ENCODE measurements at regions not wholly inside any gene's neighbourhood (a gene's known extent, or its start where the extent isn't known, plus 50 kb on each side); places are given as distances from the start of the nearest gene placed in this dataset.

DNA sequence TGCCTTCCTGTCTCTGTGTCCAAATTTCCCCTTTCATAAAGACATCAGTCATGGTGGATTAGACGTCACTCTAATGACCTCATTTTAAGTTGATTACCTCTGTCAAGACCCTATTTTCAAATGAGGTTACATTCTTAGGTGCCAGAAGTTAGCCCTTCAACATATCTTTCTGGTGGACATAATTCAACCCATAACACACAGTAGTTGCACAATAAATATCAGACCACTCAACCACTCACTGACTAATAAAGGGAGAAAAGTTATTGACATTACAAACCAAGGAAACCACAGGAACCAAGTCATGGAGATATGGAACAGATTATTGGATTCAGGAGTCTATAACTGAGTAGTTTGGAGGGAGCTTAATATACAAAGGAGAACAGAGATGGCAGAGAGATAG is 377.4 kb upstream of the ACVR2A start:
- Mint-ChIP-seq H3K36me3 (ENCODE audit: low read depth) (no peaks in the 10 kb centered on the region), H3K4me1 (no peaks in the 10 kb centered on the region), H3K9me3 (no peaks in the 10 kb centered on the region), H3K27me3 (no peaks in the 10 kb centered on the region), H3K27ac (no peak overlapping the region), H3K4me3 (no peak overlapping the region)
- ChIA-PET POLR2A (no interaction called here), CTCF (no interaction called here)
- no peak for DNase-seq
- ATAC-seq (ENCODE audit: low read depth), result no peak
- TF ChIP-seq, protein P1, sequence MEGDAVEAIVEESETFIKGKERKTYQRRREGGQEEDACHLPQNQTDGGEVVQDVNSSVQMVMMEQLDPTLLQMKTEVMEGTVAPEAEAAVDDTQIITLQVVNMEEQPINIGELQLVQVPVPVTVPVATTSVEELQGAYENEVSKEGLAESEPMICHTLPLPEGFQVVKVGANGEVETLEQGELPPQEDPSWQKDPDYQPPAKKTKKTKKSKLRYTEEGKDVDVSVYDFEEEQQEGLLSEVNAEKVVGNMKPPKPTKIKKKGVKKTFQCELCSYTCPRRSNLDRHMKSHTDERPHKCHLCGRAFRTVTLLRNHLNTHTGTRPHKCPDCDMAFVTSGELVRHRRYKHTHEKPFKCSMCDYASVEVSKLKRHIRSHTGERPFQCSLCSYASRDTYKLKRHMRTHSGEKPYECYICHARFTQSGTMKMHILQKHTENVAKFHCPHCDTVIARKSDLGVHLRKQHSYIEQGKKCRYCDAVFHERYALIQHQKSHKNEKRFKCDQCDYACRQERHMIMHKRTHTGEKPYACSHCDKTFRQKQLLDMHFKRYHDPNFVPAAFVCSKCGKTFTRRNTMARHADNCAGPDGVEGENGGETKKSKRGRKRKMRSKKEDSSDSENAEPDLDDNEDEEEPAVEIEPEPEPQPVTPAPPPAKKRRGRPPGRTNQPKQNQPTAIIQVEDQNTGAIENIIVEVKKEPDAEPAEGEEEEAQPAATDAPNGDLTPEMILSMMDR (IDR thresholded peaks at IDR 0.05), result no peak
- intact Hi-C loops (cut with micrococcal nuclease), result no loop called here

DNA sequence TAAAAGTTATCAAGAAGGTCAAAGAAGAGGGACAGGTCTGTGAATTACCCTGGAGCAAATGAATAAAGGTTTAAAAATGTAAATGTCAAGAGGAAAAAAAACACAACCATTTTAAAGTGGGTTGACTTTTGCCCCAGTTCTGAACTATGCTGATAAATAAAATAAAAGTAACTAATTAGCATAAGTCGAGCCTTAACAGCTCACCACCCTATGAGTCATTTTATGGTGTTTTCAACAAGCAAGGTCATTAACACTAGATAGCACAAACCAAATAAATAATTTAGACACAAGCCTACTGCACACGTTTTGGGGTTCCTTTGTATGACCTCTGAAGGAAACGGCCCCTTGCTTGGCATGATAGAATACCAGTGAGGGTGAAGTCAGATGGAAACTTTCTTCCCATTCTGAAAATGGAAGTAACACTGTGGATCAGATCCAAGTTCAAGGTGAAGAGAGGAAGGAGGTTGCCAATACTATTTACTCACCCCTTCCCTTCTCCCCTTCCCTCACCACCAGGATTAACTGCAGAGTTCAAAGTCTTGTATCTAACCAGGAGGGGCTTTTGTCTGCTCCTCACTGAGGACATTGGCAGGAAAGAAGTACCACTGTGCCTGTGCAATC is 380.0 kb upstream of the ACVR2A start:
- no peak overlapping the region for H3K4me3 Mint-ChIP-seq
- no peak for DNase-seq
- H3K27me3 Mint-ChIP-seq, result no peaks in the 10 kb centered on the region
- ChIA-PET CTCF (no interaction called here), POLR2A (no interaction called here)
- TF ChIP-seq, protein P1 (IDR thresholded peaks at IDR 0.05), result no peak
- H3K4me1 Mint-ChIP-seq, result no peaks in the 10 kb centered on the region
- intact Hi-C loops (cut with micrococcal nuclease), result no loop called here
- no peak overlapping the region for H3K27ac Mint-ChIP-seq
- no peak for ATAC-seq (ENCODE audit: low read depth)
- no peaks in the 10 kb centered on the region for H3K36me3 Mint-ChIP-seq (ENCODE audit: low read depth)
- no peaks in the 10 kb centered on the region for H3K9me3 Mint-ChIP-seq

DNA sequence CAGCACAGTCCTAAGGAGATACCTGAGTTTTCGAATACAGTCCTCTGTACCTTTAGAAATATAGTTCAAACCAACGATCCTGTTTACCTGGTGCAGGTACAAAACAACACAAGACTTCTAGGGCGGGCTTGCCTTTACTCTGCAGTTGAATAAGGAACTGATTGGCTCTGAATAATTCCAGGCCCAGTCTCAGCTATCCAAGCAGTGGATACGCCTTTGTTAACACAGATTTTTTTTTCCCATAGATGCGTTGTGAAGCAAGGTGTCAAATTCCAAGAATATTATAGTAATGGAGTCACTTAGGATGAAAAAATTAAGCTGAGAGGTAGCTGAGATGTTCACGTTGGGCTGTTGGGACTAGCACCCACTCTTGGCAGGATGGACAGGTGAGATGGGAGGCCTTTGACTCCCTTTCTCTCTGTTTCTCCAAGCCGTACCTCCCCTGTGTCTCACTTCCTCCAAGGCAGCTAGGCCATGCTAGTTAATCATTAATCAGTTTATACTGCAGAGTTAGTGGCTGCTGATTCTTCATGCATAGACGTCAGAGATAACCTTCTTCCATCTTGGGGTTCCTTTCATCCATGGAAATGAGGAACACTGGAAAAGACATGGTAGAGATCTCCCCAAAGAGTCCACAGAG is 380.8 kb upstream of the ACVR2A start:
- no peak for ATAC-seq (ENCODE audit: low read depth)
- no peaks in the 10 kb centered on the region for H3K27me3 Mint-ChIP-seq
- TF ChIP-seq, protein P1 (IDR thresholded peaks at IDR 0.05), result no peak
- no peaks in the 10 kb centered on the region for H3K36me3 Mint-ChIP-seq (ENCODE audit: low read depth)
- ChIA-PET CTCF (no interaction called here), POLR2A (no interaction called here)
- no peaks in the 10 kb centered on the region for H3K9me3 Mint-ChIP-seq
- no peaks in the 10 kb centered on the region for H3K4me1 Mint-ChIP-seq
- no peak for DNase-seq
- intact Hi-C loops (cut with micrococcal nuclease), result no loop called here
- H3K4me3 Mint-ChIP-seq, result no peak overlapping the region
- no peak overlapping the region for H3K27ac Mint-ChIP-seq

DNA sequence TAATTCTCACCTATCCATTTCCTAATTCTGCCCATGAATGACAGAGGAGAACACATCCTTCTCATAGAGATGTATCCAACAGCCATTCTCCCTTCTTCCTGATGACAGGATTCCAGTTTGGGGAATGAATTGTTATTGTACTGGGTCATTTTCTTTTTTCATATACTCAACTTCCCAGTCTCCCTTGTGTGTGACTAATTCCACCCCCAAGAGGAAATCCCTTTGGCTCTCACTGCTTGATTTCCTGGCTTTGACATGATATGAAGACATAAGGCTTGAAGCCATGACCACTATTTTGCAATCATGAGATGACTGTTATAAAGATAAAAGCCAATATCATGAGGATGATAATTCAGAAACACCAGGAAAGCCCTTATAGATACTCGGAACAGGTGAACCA is 384.7 kb upstream of the ACVR2A start:
- Mint-ChIP-seq H3K9me3 (no peaks in the 10 kb centered on the region), H3K36me3 (ENCODE audit: low read depth) (no peaks in the 10 kb centered on the region), H3K4me1 (no peaks in the 10 kb centered on the region), H3K4me3 (no peak overlapping the region), H3K27me3 (no peaks in the 10 kb centered on the region), H3K27ac (no peak overlapping the region)
- intact Hi-C loops (cut with micrococcal nuclease), result no loop called here
- POLR2A ChIA-PET, result no interaction called here
- TF ChIP-seq, protein P1 (IDR thresholded peaks at IDR 0.05), result no peak
- no peak for DNase-seq
- CTCF ChIA-PET, result no interaction called here
- ATAC-seq (ENCODE audit: low read depth), result no peak

DNA sequence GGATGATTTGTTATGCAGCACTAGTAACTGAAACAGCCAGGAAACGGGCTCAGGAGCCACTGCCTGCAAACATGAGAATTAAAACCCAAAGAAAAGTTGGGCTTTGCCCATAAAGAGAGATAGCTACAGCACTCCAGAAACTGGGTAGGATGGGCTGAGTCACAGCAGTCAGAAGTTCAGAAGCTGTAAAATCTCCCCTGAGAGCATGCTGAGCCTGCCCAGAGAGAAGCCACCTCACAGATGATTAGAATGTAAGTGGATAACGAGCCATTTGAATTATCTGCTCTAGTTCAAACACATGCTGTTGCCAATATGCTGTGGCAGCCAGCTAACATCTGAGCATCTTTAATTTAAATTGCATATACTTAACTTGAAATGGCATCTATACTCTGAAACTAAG is 388.1 kb upstream of the ACVR2A start:
- TF ChIP-seq, protein P1 (IDR thresholded peaks at IDR 0.05), result no peak
- no peak for DNase-seq
- Mint-ChIP-seq H3K27me3 (no peaks in the 10 kb centered on the region), H3K9me3 (no peaks in the 10 kb centered on the region), H3K4me3 (no peak overlapping the region), H3K4me1 (no peaks in the 10 kb centered on the region), H3K36me3 (ENCODE audit: low read depth) (no peaks in the 10 kb centered on the region), H3K27ac (no peak overlapping the region)
- POLR2A ChIA-PET, result no interaction called here
- CTCF ChIA-PET, result no interaction called here
- intact Hi-C loops (cut with micrococcal nuclease), result no loop called here
- no peak for ATAC-seq (ENCODE audit: low read depth)
